K562 (cell line): ENCODE measurements at regions not wholly inside any gene's neighbourhood (a gene's known extent, or its start where the extent isn't known, plus 50 kb on each side); places are given as distances from the start of the nearest gene placed in this dataset.

Experiments
- ATAC-seq: fragments of 200-7000 bp; cut with Tn5 transposase; 3 replicates; pipeline ENCODE4 v1.9.1; 2020; ENCODE audit warnings: moderate library complexity
- BruUV-seq: library from RNA; stranded (reverse); fragments of 400-500 nt; replicated peaks from 2 replicates; lab custom pipeline; 2021; lab: Mats Ljungman, UMichigan
- CTCF ChIA-PET: fragments of 300-600 bp; formaldehyde crosslinking; extraction: SDS; loops from one replicate; lab custom pipeline; 2021; ENCODE audit warnings: low intra/inter-chr PET ratio; lab: Yijun Ruan, JAX
- POLR2A ChIA-PET: fragments of 300-600, 350-650 bp; sonication (Branson Sonifier 250); formaldehyde crosslinking; extraction: SDS; loops from one replicate; lab custom pipeline; 2021; ENCODE audit warnings: antibody characterized with exemption, inconsistent platforms; lab: Yijun Ruan, JAX
- DNase-seq, 4 experiments: peaks; one replicate each; pipeline versions ENCODE4 v3.0.0 to v3.0.0-alpha.2; 2011 to 2018; ENCODE audit warnings: low spot score in 3 of 4, mixed read lengths in 3 of 4; ENCODE audit errors: extremely low read depth in 1 of 4
- FAIRE-seq: peaks from 2 replicates; lab custom pipeline; 2011; peaks lifted over from hg19 to GRCh38; lab: Jason Lieb, UNC
- H2AFZ ChIP-seq: 2 replicates; pipeline ENCODE4 v1.6.0; 2011; ENCODE audit warnings: low read depth, low read length, control low read depth, inconsistent platforms
- H3K27ac ChIP-seq: fragments of 200-600 bp; 3 replicates; pipeline ENCODE4 v1.8.0; 2011; ENCODE audit warnings: low read depth, mild to moderate bottlenecking, control low read depth, inconsistent platforms, low read length, moderate library complexity, mixed read lengths; ENCODE audit errors: extremely low read depth
- H3K27me3 ChIP-seq, 2 experiments: fragments of 300-600 bp in 1 of 2; 2 replicates in 1 of 2; 3 replicates in 1 of 2; pipeline versions ENCODE4 v1.6.0 to v1.8.0; 2011; ENCODE audit warnings: inconsistent platforms in 2 of 2, low read length in 2 of 2, mild to moderate bottlenecking in 1 of 2, mixed read lengths in 1 of 2, moderate library complexity in 1 of 2; ENCODE audit not compliant: control insufficient read depth in 2 of 2, insufficient read depth in 2 of 2
- H3K36me3 ChIP-seq: fragments of 300-600 bp; 3 replicates; pipeline ENCODE4 v1.8.0; 2011; ENCODE audit warnings: mild to moderate bottlenecking, low read length, inconsistent platforms; ENCODE audit not compliant: control insufficient read depth, insufficient read depth
- H3K4me1 ChIP-seq, 2 experiments: fragments of 200-600 bp in 1 of 2; replicated peaks in 1 of 2; 2 replicates in 1 of 2; 3 replicates in 1 of 2; pipeline versions ENCODE4 v1.5.1 to v1.8.0; 2011; ENCODE audit warnings: inconsistent platforms in 2 of 2, low read length in 2 of 2, mild to moderate bottlenecking in 1 of 2, mixed read lengths in 1 of 2, moderate library complexity in 1 of 2; ENCODE audit not compliant: control insufficient read depth in 2 of 2, insufficient read depth in 2 of 2
- H3K4me2 ChIP-seq: 2 replicates; pipeline ENCODE4 v1.6.1; 2011; ENCODE audit warnings: low read length, control low read depth, inconsistent platforms, mixed read lengths; ENCODE audit not compliant: insufficient read depth
- H3K4me3 ChIP-seq: fragments of 200-600 bp; sonication (generic), shearing (Covaris generic); 2 replicates; pipeline ENCODE4 v1.5.1; 2016; ENCODE audit warnings: control low read depth, inconsistent platforms
- H3K79me2 ChIP-seq: fragments of 200-600 bp; 3 replicates; pipeline ENCODE4 v1.8.0; 2011; ENCODE audit warnings: low read length, inconsistent platforms; ENCODE audit not compliant: control insufficient read depth, insufficient read depth
- H3K9ac ChIP-seq, 2 experiments: 2 replicates each; pipeline versions ENCODE4 v1.6.0 to v1.6.1; 2011; ENCODE audit warnings: low read depth in 2 of 2, low read length in 2 of 2, control low read depth in 1 of 2, inconsistent platforms in 1 of 2, mild to moderate bottlenecking in 1 of 2, mixed read lengths in 1 of 2; ENCODE audit not compliant: insufficient read depth in 1 of 2
- H3K9me1 ChIP-seq: one replicate; pipeline ENCODE4 v1.6.0; 2011; ENCODE audit warnings: inconsistent platforms, mild to moderate bottlenecking, low read length, moderate library complexity; ENCODE audit not compliant: control insufficient read depth, insufficient read depth
- H3K9me3 ChIP-seq: replicated peaks from 2 replicates; pipeline ENCODE4 v1.5.1; 2011; ENCODE audit warnings: low read depth, low read length, inconsistent platforms; ENCODE audit not compliant: control insufficient read depth, insufficient read depth
- H4K20me1 ChIP-seq: replicated peaks from 2 replicates; pipeline ENCODE4 v1.6.1; 2011; ENCODE audit warnings: low read length, inconsistent platforms, mixed read lengths; ENCODE audit not compliant: control insufficient read depth, insufficient read depth
- CBFB ChIP-seq: sonication (generic); formaldehyde crosslinking; IDR thresholded peaks from 2 replicates; pipeline ENCODE4 v1.4.0; 2020; ENCODE audit warnings: mild to moderate bottlenecking, missing genetic modification reagents
- CCNT2 ChIP-seq: IDR thresholded peaks from 2 replicates; pipeline ENCODE4 v1.6.1; 2011; ENCODE audit warnings: borderline replicate concordance, low read depth, mild to moderate bottlenecking, moderate library complexity, mixed read lengths, low read length; ENCODE audit not compliant: insufficient read length; ENCODE audit errors: extremely low read depth
- GTF2A2 ChIP-seq: IDR thresholded peaks from 2 replicates; pipeline ENCODE4 v1.6.1; 2016; ENCODE audit warnings: mild to moderate bottlenecking, missing genetic modification characterization, missing compliant biosample characterization
- HDAC6 ChIP-seq: IDR thresholded peaks from 2 replicates; pipeline ENCODE4 v1.6.1; 2012; ENCODE audit warnings: low read depth, mild to moderate bottlenecking, control low read depth, inconsistent platforms, low read length, moderate library complexity
- HMGXB4 ChIP-seq: sonication (generic); formaldehyde crosslinking; IDR thresholded peaks from 2 replicates; pipeline ENCODE4 v1.8.1; 2023; ENCODE audit warnings: mild to moderate bottlenecking, missing genetic modification reagents
- KAT2B ChIP-seq: IDR thresholded peaks from one replicate; pipeline ENCODE4 v1.6.1; 2012; ENCODE audit warnings: low read depth, mild to moderate bottlenecking, control low read depth, inconsistent platforms, low read length, moderate library complexity
- KLF10 ChIP-seq: fragments of 250-450 bp; sonication (Bioruptor Pico); IDR thresholded peaks from 2 replicates; pipeline ENCODE4 v1.6.1; 2021; ENCODE audit warnings: matching md5 sums
- MEF2D ChIP-seq: conservative IDR thresholded peaks from 2 replicates; pipeline ENCODE4 v1.6.1; 2016; ENCODE audit warnings: low read depth, missing genetic modification characterization, missing compliant biosample characterization
- POLR2AphosphoS2 ChIP-seq: IDR thresholded peaks from 2 replicates; pipeline ENCODE4 v1.6.1; 2012; ENCODE audit warnings: low read length, improper control_type of control experiment
- RBM39 ChIP-seq: fragments of 200-400 bp; formaldehyde crosslinking; optimal IDR thresholded peaks from 2 replicates; pipeline ENCODE3; 2018; ENCODE audit warnings: low read depth, low read length
- SMARCB1 ChIP-seq: IDR thresholded peaks from 2 replicates; pipeline ENCODE4 v1.6.1; 2011; ENCODE audit warnings: improper control_type of control experiment, low read depth; ENCODE audit not compliant: insufficient read length
- TAF9B ChIP-seq: fragments of 450-650 bp; IDR thresholded peaks from 2 replicates; pipeline ENCODE4 v1.6.1; 2018; ENCODE audit warnings: mild to moderate bottlenecking; ENCODE audit not compliant: partially characterized antibody
- TAL1 ChIP-seq: fragments of 450-650 bp; IDR thresholded peaks from 2 replicates; pipeline ENCODE4 v1.6.1; 2016; ENCODE audit warnings: mild to moderate bottlenecking
- TCF3 ChIP-seq: sonication (generic); formaldehyde crosslinking; IDR thresholded peaks from 2 replicates; pipeline ENCODE4 v1.4.0; 2020; ENCODE audit warnings: mild to moderate bottlenecking, missing genetic modification reagents
- USF2 ChIP-seq: sonication (generic); formaldehyde crosslinking; IDR thresholded peaks from 2 replicates; pipeline ENCODE4 v1.5.0; 2020; ENCODE audit warnings: missing genetic modification reagents
- XRCC5 ChIP-seq: fragments of 200-400 bp; formaldehyde crosslinking; IDR thresholded peaks from 2 replicates; pipeline ENCODE4 v1.6.1; 2017; ENCODE audit warnings: low read depth, mild to moderate bottlenecking, low read length
- ZBTB2 ChIP-seq: fragments of 450-650 bp; IDR thresholded peaks from 2 replicates; pipeline ENCODE4 v1.6.1; 2016; ENCODE audit warnings: antibody characterized with exemption
- WGBS: fragments of 100-300 bp; shearing (Covaris generic); methylation state at CpG from one replicate; pipeline ENCODE4 v1.1.6; 2016; ENCODE audit warnings: low coverage, mixed read lengths; ENCODE audit not compliant: insufficient coverage; ENCODE audit errors: missing lambda C conversion rate; 5-methylcytosine and 5-hydroxymethylcytosine counted together
- in situ Hi-C: fragments of 300-500 bp; cut with MboI; formaldehyde crosslinking; loops from 4 replicates; pipeline ENCODE4 v1.15.0; 2018; ENCODE audit warnings: inconsistent platforms, mixed read lengths
- intact Hi-C: fragments of 100-400 bp; cut with micrococcal nuclease; formaldehyde crosslinking; loops from 2 replicates; pipeline ENCODE4 v1.14.2; 2022
- TF ChIP-seq, protein P1 (sequence below): fragments of 150-350 bp; IDR thresholded peaks from 2 replicates; pipeline ENCODE4 v1.6.1; 2014; ENCODE audit warnings: low read depth, mild to moderate bottlenecking, low read length, borderline replicate concordance

DNA sequence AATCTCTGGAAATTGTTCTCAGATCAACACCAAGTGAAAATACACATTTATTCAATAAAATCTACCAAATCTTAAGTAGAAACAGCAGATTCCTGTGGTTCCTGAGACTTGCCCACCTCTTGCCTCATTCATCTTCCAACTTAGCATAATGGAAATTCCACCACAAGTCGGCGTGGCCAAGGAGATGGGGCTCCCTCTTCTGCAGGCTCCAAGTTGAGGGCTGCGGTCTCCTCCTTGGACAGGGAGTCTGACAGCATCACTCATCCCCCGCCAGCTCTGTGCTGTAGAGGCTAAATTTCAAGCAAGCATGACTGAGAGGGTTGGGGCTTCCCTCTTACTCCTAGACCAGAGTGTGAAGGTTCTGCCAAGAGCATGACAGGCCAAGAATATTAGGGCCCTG is 273.7 kb downstream of the DIRAS2 start:
- H2AFZ ChIP-seq, result no peak overlapping the region
- BruUV-seq, result no TSS peak
- TF ChIP-seq CBFB (CRISPR knock-in tag), result no peak
- no peak for TF ChIP-seq TAF9B
- no peak for TF ChIP-seq ZBTB2
- TF ChIP-seq HDAC6, result no peak
- no peak for TF ChIP-seq SMARCB1
- no peak for TF ChIP-seq POLR2AphosphoS2
- no peak for TF ChIP-seq GTF2A2 (tag)
- no peak for TF ChIP-seq KAT2B
- TF ChIP-seq TCF3, result no peak
- TF ChIP-seq KLF10 (CRISPR knock-in tag), result no peak
- TF ChIP-seq, protein P1, sequence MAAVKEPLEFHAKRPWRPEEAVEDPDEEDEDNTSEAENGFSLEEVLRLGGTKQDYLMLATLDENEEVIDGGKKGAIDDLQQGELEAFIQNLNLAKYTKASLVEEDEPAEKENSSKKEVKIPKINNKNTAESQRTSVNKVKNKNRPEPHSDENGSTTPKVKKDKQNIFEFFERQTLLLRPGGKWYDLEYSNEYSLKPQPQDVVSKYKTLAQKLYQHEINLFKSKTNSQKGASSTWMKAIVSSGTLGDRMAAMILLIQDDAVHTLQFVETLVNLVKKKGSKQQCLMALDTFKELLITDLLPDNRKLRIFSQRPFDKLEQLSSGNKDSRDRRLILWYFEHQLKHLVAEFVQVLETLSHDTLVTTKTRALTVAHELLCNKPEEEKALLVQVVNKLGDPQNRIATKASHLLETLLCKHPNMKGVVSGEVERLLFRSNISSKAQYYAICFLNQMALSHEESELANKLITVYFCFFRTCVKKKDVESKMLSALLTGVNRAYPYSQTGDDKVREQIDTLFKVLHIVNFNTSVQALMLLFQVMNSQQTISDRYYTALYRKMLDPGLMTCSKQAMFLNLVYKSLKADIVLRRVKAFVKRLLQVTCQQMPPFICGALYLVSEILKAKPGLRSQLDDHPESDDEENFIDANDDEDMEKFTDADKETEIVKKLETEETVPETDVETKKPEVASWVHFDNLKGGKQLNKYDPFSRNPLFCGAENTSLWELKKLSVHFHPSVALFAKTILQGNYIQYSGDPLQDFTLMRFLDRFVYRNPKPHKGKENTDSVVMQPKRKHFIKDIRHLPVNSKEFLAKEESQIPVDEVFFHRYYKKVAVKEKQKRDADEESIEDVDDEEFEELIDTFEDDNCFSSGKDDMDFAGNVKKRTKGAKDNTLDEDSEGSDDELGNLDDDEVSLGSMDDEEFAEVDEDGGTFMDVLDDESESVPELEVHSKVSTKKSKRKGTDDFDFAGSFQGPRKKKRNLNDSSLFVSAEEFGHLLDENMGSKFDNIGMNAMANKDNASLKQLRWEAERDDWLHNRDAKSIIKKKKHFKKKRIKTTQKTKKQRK, result no peak
- no peak for TF ChIP-seq XRCC5
- TF ChIP-seq CCNT2, result no peak
- TF ChIP-seq USF2 (CRISPR knock-in tag), result no peak
- no peak for TF ChIP-seq TAL1
- TF ChIP-seq MEF2D (tag), result no peak
- TF ChIP-seq HMGXB4 (CRISPR knock-in tag), result no peak
- no peak for TF ChIP-seq RBM39
- POLR2A ChIA-PET, result no interaction called here
- H3K4me1 ChIP-seq, result no peaks in the 10 kb centered on the region
- no peaks in the 10 kb centered on the region for H3K9me3 ChIP-seq
- H3K27ac ChIP-seq, result no peak overlapping the region
- WGBS, result 0% methylated on average over 3 of the region's 4 CpGs
- H3K9me1 ChIP-seq, result no peaks in the 10 kb centered on the region
- CTCF ChIA-PET, result no interaction called here
- H3K4me3 ChIP-seq, result no peak overlapping the region
- H3K4me2 ChIP-seq, result no peak overlapping the region
- no peaks in the 10 kb centered on the region for H3K36me3 ChIP-seq
- H3K9ac ChIP-seq, result no peak overlapping the region
- H3K27me3 ChIP-seq, result no peaks in the 10 kb centered on the region
- ATAC-seq (no peak), DNase-seq (no peak), FAIRE-seq (no peak)
- H4K20me1 ChIP-seq, result no peaks in the 10 kb centered on the region
- no peaks in the 10 kb centered on the region for H3K79me2 ChIP-seq
- intact Hi-C loops (no loop called here), in situ Hi-C loops (no loop called here)
